PC-3 (cell line): ENCODE measurements at regions not wholly inside any gene's neighbourhood (a gene's known extent, or its start where the extent isn't known, plus 50 kb on each side); places are given as distances from the start of the nearest gene placed in this dataset.
"Not testable (repeated sequence)": the region's sequence is repeated elsewhere in the genome, so short reads cannot be mapped to it uniquely, and the experiment has no call there.

ENCODE experiments used
- ATAC-seq: fragments of 200-7000 bp; cut with Tn5 transposase; 2 replicates; pipeline ENCODE4 v1.9.1; 2020; ENCODE audit warnings: mild to moderate bottlenecking, moderate library complexity
- BruUV-seq: library from RNA; stranded (reverse); fragments of 400-500 nt; replicated peaks from 2 replicates; lab custom pipeline; 2021; lab: Mats Ljungman, UMichigan
- CTCF ChIA-PET: fragments of 300-600 bp; sonication (Branson Sonifier 250); formaldehyde crosslinking; loops from one replicate; lab custom pipeline; 2022; ENCODE audit warnings: antibody characterized with exemption; lab: Charles Lee
- POLR2A ChIA-PET: fragments of 300-600 bp; sonication (Branson Sonifier 250); formaldehyde crosslinking; loops from one replicate; lab custom pipeline; 2022; ENCODE audit warnings: antibody characterized with exemption; ENCODE audit not compliant: unreplicated experiment; lab: Charles Lee
- DNase-seq: peaks from one replicate; pipeline ENCODE4 v3.0.0-alpha.2; 2015
- H2AFZ ChIP-seq: fragments of 300-600 bp; sonication (generic); 2 replicates; pipeline ENCODE4 v1.6.0; 2016; ENCODE audit warnings: antibody characterized with exemption, low read length
- H3F3A ChIP-seq: fragments of 300-600 bp; sonication (generic); one replicate; pipeline ENCODE4 v1.6.0; 2017; ENCODE audit warnings: antibody characterized with exemption, low read length, control low read depth, mild to moderate bottlenecking; ENCODE audit not compliant: unreplicated experiment
- H3K27ac ChIP-seq: fragments of 300-600 bp; sonication (generic); 2 replicates; pipeline ENCODE4 v1.5.1; 2016; ENCODE audit warnings: mild to moderate bottlenecking, low read length
- H3K27me3 ChIP-seq: fragments of 300-600 bp; sonication (generic); 2 replicates; pipeline ENCODE4 v1.6.1; 2016; ENCODE audit warnings: low read length, mixed read lengths
- H3K36me3 ChIP-seq: fragments of 300-600 bp; sonication (generic); 2 replicates; pipeline ENCODE4 v1.6.1; 2016; ENCODE audit warnings: low read depth, mixed run types, low read length, mixed read lengths
- H3K4me1 ChIP-seq: fragments of 300-600 bp; sonication (generic); 2 replicates; pipeline ENCODE4 v1.5.1; 2016; ENCODE audit warnings: low read length; ENCODE audit not compliant: insufficient read depth
- H3K4me2 ChIP-seq: fragments of 300-600 bp; sonication (generic); 2 replicates; pipeline ENCODE4 v1.6.0; 2016; ENCODE audit warnings: low read length
- H3K4me3 ChIP-seq: fragments of 300-600 bp; sonication (generic); 2 replicates; pipeline ENCODE4 v1.5.1; 2016; ENCODE audit warnings: mild to moderate bottlenecking, low read length, mixed read lengths
- H3K79me2 ChIP-seq: fragments of 300-600 bp; sonication (generic); 2 replicates; pipeline ENCODE4 v1.6.1; 2017; ENCODE audit warnings: low read length, mixed read lengths
- H3K9ac ChIP-seq: fragments of 300-600 bp; sonication (generic); 2 replicates; pipeline ENCODE4 v1.6.0; 2016; ENCODE audit warnings: mild to moderate bottlenecking, low read length
- H3K9me2 ChIP-seq: fragments of 300-600 bp; sonication (generic); replicated peaks from 2 replicates; pipeline ENCODE4 v1.6.1; 2016; ENCODE audit warnings: mixed run types, low read length, mixed read lengths
- H3K9me3 ChIP-seq: fragments of 300-600 bp; sonication (generic); 2 replicates; pipeline ENCODE4 v1.6.1; 2016; ENCODE audit warnings: low read length, mixed read lengths
- H4K20me1 ChIP-seq: fragments of 300-600 bp; sonication (generic); 2 replicates; pipeline ENCODE4 v1.6.1; 2016; ENCODE audit warnings: low read length, mixed read lengths
- EZH2 ChIP-seq: fragments of 300-600 bp; sonication (generic); IDR thresholded peaks from one replicate; pipeline ENCODE4 v1.6.1; 2017; ENCODE audit warnings: antibody characterized with exemption, mild to moderate bottlenecking, low read length; ENCODE audit not compliant: unreplicated experiment
- EZH2phosphoT487 ChIP-seq: fragments of 300-600 bp; sonication (generic); IDR thresholded peaks from 2 replicates; pipeline ENCODE4 v1.6.1; 2018; ENCODE audit warnings: mild to moderate bottlenecking, antibody characterized with exemption, low read length, borderline replicate concordance
- intact Hi-C: fragments of 100-400 bp; cut with micrococcal nuclease; formaldehyde crosslinking; loops from 2 replicates; pipeline ENCODE4 v1.9.0; 2023
- TF ChIP-seq, protein P1 (sequence below): fragments of 300-600 bp; sonication (generic); conservative IDR thresholded peaks from 2 replicates; pipeline ENCODE4 v1.5.1; 2017; ENCODE audit warnings: antibody characterized with exemption, low read depth, mild to moderate bottlenecking, low read length

DNA sequence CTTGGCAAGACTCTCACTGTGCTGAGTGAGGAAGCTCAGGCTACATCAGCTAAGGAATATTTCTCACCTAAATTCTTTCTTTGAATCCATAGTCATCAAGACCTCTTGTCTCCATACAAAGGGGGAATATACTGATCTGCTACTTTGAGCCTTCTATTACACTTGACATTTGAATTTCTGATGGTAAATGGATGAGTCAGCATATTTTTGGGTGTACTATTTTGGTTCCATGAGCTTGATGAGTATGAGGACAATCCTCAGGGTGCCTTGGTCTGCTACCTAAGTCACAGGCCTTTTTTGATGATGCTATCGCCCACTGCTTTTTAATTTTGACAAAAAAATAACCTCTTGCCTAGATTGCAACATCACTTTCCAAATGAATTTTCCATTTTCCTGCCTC is 415.7 kb downstream of the PPP1R2C start:
- no peaks in the 10 kb centered on the region for H3K79me2 ChIP-seq
- TF ChIP-seq EZH2 = no peak
- TF ChIP-seq, protein P1, sequence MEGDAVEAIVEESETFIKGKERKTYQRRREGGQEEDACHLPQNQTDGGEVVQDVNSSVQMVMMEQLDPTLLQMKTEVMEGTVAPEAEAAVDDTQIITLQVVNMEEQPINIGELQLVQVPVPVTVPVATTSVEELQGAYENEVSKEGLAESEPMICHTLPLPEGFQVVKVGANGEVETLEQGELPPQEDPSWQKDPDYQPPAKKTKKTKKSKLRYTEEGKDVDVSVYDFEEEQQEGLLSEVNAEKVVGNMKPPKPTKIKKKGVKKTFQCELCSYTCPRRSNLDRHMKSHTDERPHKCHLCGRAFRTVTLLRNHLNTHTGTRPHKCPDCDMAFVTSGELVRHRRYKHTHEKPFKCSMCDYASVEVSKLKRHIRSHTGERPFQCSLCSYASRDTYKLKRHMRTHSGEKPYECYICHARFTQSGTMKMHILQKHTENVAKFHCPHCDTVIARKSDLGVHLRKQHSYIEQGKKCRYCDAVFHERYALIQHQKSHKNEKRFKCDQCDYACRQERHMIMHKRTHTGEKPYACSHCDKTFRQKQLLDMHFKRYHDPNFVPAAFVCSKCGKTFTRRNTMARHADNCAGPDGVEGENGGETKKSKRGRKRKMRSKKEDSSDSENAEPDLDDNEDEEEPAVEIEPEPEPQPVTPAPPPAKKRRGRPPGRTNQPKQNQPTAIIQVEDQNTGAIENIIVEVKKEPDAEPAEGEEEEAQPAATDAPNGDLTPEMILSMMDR = no peak
- no peak for TF ChIP-seq EZH2phosphoT487
- no peaks in the 10 kb centered on the region for H3K36me3 ChIP-seq
- H3K4me3 ChIP-seq = no peak overlapping the region
- no peak for DNase-seq
- H3K4me2 ChIP-seq = no peak overlapping the region
- H3F3A ChIP-seq = no peaks in the 10 kb centered on the region
- H3K27me3 ChIP-seq = no peaks in the 10 kb centered on the region
- H3K4me1 ChIP-seq = no peaks in the 10 kb centered on the region
- H3K9ac ChIP-seq = no peak overlapping the region
- H3K9me3 ChIP-seq = no peaks in the 10 kb centered on the region
- no peak overlapping the region for H3K27ac ChIP-seq
- no peak for ATAC-seq
- POLR2A ChIA-PET = no interaction called here
- no TSS peak for BruUV-seq
- CTCF ChIA-PET = no interaction called here
- intact Hi-C loops = no loop called here
- no peaks in the 10 kb centered on the region for H3K9me2 ChIP-seq
- H4K20me1 ChIP-seq = no peaks in the 10 kb centered on the region
- H2AFZ ChIP-seq = no peak overlapping the region

DNA sequence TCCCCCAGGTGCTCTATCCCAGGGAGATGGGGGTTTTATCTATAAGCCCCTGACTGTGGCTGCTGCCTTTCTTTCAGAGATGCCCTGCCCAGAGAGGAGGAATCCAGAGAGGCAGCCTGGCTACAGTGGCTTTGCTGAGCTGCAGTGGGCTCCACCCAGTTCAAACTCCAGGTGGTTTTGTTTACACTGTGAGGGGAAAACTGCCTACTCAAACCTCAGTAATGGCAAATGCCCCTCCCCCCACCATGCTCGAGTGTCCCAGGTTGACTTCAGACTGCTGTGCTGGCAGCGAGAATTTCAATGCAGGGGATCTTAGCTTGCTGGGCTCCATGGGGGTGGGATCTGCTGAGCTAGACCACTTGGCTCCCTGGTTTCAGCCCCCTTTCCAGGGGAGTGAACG is 419.6 kb upstream of the CASK start:
- H2AFZ ChIP-seq, H3K27ac ChIP-seq, H3F3A ChIP-seq, H4K20me1 ChIP-seq, H3K9me2 ChIP-seq, intact Hi-C loops, H3K36me3 ChIP-seq, ATAC-seq, DNase-seq, H3K9me3 ChIP-seq, H3K27me3 ChIP-seq, H3K4me2 ChIP-seq, CTCF ChIA-PET, H3K4me1 ChIP-seq, POLR2A ChIA-PET, BruUV-seq, H3K79me2 ChIP-seq, H3K4me3 ChIP-seq, H3K9ac ChIP-seq: not testable (repeated sequence)
